NCI-H2081 (cell line): ENCODE measurements at regions not wholly inside any gene's neighbourhood (a gene's known extent, or its start where the extent isn't known, plus 50 kb on each side); places are given as distances from the start of the nearest gene placed in this dataset.
"Not testable (repeated sequence)": the region's sequence is repeated elsewhere in the genome, so short reads cannot be mapped to it uniquely, and the experiment has no call there.

ENCODE experiments used
- DNase-seq, 2 experiments: peaks; one replicate each; lab custom pipeline; 2025; lab: John Stamatoyannopoulos, UW

DNA sequence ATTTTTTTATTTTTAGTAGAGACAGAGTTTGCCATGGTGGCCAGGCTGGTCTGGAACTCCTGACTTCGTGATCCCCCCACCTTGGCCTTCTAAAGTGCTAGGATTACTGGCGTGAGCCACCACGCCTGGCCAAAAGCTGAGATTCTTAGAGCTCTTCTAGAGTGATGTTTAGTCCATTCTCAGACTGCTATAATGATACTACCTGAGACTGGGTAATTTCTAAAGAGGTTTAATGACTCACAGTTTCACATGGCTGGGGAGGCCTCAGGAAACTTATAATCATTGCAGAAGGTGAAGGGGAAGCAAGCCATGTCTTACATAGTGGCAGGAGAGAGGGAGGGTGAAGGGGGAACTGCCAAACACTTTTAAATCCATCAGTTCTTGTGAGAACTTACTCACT, 1804.9 kb upstream of the LRRTM1 start:
- DNase-seq = no peak

DNA sequence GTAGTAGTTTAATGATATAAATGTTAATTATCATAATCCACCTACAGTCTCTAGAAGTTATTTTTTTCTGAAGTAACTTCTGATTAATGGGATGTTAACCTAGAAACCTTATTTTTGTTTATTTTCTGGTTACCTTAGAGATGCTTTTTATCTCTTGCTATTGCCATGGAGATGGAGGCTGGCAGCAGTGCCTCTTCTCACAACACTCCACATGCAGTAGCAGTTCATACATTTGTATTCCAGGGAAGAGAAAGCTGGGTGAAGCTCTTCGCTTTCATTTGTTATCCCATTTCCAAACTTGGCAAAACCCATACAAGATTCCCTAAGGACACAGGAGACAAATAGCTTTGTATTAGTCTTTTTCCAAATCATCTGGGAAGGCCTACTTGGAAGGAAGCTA, 1794.1 kb upstream of the LRRTM1 start:
- DNase-seq = peak in 1 of 2 experiments; percentile 2

DNA sequence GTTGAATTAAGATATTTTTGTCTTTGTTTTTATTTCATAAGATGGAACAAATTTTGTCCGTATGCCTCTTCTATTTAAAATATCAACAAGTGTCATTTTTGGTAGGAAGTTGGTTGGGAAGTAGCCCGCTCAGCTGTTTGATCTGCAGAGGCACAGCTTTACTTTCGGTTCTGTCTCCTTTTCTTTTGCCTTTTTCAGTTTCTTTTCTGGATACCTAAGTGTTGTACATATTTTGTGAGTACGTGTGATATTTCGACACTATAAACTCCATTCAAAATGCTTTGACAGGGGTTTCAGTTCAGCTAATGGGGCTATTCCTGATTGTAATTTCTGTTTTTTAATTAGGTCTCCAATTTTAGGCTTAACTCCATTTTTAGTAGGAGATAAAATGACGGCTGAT, 1785.0 kb upstream of the LRRTM1 start:
- no peak for DNase-seq

DNA sequence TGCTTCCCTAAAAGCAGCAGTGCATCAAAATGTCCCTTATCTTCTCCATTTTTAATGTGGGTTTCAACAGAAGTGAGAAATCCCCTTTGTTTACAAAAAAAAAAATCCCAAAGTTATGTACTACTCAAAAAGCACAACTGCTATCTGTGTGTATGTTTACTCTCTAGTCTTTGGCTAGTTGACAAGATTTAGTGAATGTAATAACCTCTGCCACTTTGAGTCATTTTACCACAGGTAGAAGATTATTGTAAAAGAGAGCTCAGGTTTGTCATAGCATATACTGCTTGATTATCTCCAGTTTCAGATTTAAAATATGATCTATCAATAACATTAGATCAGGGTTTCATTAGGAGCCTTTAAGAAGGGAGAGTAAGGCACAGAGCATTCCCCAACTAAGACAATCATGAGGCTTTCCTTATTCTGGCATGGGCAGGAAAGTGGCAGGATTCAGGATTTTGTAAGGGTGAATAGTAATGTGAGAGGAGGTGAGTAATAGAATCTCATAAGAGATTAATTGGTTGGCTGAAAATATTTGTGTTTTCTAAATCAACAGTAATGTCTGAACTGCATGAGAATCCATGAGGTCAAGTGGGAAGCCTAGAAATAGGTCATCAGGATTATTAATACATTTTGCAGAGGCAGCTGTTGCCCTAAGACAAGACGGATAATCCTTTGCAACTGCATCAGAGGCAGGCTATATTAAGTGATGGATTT, 1780.3 kb upstream of the LRRTM1 start:
- no peak for DNase-seq

DNA sequence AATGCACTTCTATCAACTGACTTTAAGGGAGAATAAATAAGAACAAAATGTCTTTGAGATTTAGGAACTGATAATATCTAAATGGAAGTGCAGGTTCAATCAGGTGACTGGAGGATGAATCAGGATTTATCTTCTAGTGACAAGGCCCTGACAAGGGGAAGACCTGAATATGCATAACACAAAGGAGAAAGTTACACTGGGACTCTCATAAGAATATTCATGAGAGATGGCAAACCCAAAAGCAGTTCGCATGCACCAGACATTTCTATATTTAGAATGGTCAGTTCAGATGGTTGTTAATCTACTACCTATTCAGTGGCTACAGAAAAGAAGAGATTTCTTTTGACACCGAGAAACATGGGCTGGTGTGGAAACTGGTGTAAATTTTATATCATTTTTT, 1771.3 kb upstream of the LRRTM1 start:
- no peak for DNase-seq

DNA sequence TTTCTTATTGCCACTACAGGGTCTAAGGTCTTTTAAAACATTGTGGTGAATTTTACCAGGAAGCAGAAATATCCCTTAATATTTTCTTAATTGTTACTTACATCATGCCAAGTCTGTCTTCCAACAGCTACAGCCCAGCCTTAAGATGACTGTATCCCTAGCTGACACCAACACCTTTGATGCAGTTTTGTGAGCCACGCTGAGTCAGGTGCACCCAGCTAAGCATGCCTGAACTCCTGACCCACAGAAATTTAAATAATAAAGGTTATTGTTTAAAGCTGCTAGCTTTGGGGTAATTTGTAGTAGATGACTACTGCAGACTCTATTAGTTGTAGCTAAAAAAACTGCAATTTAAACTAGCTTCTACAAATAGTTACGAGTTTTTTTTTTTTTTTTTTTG, 1757.9 kb upstream of the LRRTM1 start:
- DNase-seq = no peak

DNA sequence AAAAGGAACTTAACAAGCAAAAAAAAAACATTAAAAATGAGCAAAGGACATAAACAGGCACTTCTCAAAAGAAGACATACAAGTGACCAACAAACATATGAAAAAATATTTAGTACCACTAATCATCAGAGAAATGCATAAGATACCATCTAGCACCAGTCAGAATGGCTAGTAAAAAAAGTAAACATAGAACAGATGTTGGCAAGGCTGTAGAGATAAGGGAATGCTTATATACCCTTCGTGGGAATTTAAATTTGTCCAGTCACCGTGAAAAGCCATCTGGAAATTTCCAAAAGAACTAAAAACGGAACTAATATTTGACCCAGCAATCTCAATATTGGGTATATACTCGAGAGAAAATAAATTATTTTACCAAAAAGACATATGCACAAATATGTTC, 1751.3 kb upstream of the LRRTM1 start:
- DNase-seq = no peak

DNA sequence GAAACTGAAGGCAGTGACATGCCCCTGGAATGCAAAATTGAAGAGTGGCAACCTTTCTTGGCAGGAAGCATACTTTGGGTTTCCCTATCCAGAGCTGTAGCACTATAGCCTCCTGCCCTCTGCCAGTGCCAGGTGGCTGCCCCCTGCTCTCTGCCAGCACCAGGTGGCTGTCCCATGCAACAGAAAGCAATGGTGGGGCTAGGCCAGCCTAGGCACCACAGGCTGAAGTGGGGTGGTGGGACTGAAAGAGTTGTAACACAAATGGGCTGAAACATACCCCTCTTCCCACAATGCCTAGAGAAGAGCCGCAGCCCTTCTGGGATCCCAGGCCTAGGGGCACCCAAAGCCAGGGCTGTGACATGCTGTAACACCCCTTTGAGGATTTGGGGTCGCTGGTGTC, 1739.3 kb upstream of the LRRTM1 start:
- DNase-seq = no peak

DNA sequence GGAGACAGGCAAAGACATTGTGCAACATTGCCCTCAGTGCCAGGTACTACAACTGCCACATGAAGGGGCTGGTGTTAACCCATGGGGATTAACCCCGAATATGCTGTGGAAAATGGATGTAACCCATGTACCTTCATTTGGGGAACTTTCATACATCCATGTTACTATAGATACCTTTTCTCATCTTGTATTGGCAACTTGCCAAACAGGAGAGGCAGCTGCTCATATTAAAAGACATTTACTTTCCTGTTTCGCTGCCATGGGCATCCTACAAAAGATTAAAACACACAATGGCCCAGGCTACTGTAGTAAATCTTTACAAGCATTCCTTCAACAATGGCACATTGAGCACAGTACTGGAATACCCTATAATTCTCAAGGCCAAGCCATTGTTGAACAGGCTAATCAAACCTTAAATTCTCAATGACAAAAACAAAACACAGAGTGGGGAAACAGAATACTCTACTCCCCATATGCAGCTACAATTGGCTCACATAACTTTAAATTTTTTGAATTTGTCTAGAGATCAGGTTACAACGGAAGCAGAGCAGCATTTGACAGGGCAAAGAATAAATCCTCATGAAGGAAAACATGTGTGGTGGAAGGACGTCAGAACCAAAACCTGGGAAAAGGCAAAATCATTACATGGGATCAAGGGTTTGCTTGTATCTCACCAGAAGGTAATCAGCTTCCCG, 1723.5 kb upstream of the LRRTM1 start:
- peak; percentile 38 to 81 for DNase-seq

DNA sequence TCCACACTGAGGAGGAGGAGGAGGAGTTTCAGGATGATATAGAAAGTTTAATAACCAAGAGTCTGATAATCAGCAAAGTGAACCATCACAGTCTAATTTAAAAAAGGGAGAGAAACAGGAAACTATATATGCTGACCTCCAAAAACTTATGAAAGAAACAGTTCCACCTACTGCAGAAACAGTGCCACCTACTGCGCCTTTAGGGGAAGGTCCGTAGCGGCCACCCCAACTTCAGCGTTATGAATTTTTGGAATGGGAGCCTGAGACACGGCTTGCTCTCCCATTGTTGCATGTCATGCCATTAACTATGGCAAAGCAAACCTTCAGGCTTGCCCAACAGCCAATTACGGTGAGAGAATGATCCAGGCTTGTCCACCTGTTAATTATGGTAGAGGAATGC, 1719.2 kb upstream of the LRRTM1 start:
- peak; percentile 16 to 54 for DNase-seq

DNA sequence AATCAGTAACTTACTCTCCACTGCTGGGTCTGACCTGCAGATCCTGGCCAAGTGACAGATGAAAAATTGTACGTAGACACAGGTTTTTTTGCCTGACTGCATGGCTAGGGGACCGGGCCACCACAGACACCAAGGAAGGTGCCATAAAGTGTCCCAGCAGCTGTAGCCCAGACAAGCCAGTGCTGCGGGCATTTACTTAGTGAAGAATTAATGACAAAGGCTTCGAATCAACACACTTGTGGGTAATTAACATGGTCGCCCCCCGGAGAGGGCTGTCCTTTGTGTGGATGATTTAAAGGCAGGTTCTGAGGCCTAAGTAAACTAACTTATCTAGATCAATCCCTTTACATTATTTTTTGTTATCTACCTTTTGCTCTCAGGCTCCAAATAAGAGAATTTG, 1709.1 kb upstream of the LRRTM1 start:
- peak; percentile 29 to 71 for DNase-seq

DNA sequence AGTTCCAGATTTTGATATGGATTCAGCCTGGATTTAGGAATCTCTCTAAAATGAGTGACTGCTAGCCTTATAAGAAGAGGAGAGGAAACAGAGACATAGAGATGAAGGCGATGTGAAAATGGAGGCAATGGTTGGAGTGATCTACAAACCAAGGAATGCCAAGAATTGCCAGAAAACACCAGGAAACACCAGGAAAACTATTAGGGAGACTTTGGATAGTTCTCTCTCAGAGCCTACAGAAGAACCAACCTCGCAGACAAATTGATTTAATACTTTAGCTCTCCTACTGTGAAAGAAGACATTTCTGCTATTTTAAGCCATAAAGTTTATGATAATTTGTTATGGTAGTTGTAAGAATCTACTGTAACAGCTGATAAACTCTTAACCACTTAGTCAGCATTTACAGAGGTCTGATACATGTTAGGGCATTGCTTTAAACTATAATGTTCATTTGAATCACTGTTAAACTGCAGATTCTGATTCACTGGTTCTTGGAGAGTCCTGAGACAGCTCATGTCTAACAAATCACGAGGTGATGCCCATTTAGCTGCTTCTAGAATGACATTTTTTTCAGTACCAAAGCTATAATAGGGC, 1702.6 kb upstream of the LRRTM1 start:
- no peak for DNase-seq

DNA sequence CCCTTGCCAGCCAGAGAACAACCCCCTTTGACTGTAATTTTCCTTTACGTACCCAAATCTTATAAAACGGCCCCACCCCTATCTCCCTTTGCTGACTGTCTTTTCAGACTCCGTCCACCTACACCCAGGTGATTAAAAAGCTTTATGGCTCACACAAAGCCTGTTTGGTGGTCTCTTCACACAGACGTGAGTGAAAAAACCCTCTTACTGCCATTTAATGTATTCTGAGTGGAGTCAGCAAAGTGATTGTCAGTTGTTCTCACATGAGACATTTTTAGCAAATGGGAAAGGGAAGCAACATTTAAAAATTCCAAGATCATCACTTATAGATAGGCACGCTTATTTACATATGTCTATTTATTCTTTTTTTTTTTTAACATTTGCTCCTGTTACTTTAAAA, 1701.3 kb upstream of the LRRTM1 start:
- not testable (repeated sequence) for DNase-seq

DNA sequence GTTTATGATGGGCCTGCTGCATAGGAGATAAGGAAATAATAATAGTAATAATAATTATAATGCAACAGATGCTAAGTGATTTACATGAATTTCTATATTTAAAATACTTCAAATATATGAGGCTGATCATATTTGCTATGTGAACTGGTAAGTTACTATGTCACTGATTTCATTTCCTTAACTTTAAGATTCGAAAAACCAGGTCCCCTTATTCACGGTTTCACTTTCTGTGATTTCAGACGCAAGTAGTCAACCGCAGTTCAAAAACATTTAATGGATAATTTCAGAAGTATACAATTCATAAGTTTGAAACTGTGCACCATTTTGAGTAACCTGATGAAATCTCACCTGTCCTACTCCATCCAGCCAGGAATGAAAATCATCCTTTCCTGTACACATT, 1697.1 kb upstream of the LRRTM1 start:
- DNase-seq = no peak

DNA sequence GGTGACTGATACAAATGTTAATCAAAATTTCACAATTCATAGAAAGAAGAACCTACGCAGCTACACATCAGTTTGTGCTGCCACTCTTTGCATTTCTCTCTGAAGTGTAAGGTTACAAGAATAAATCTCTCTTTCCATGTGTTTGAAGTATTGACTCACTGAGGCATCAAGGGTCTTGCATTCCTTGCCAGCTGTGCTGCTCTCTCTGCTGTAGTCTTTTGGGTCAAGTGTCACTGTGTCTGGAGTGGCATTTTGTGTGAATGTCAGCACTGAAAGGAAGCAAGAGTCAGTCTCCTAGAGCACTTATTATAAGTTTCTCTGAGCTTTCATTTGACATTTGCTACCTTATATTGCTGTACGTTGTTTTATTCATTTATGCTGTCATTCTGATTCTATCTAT, 1696.1 kb upstream of the LRRTM1 start:
- DNase-seq = no peak

DNA sequence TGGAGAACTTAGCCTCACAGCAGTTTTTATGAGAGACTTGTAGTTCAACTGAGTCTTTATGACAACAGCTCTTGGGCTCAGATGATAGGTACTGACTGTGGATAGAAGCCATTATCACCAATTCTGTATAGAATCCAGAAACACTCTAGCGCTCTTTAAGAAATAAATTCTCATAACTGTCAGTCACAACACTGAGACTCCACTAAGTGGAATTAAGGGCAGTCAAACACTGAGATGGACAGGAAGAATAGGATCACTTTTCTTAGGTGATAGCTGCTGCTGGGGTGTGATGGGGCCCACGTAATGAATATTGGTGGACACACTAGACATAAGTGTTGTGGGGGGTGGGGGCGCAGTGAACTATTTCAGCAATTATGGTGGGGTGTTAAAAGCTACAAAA, 1691.8 kb upstream of the LRRTM1 start:
- no peak for DNase-seq

DNA sequence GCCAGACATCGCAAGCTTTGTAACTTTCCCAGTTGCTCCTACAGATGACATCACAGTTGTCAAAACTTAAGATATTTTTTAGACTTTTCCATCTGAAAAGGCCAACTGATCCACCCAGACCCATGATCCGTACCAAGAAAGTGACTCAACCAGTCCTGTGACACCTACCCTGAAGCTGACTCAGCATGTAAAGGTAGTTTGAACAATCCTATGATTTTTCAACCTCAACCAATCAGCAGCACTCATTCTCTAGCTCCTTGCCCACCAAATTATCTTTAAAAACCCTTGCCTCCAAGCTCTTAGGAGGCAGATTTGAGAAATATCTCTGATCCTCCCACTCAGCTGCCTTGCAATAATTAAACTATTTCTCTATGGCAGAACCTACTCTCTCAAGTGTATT, 1686.7 kb upstream of the LRRTM1 start:
- DNase-seq = no peak

DNA sequence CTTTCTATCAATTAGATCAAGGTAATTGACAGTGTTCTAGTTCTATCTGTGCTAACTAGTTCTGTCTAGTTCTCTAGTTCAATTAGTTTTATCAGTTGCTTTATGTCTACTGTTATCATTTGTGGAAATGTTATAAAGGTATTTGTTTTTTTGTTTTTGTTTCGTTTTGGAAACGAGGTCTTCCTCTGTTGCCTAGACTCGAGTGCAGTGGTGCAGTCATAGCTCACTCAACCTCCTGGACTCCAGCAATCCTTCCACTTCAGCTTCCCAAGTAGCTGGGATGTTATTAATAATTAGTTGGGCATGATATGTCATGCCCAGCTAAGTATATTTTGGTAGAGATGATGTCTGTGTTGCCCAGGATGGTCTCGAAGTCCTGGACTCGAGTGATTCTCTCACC, 1682.8 kb upstream of the LRRTM1 start:
- DNase-seq = no peak

DNA sequence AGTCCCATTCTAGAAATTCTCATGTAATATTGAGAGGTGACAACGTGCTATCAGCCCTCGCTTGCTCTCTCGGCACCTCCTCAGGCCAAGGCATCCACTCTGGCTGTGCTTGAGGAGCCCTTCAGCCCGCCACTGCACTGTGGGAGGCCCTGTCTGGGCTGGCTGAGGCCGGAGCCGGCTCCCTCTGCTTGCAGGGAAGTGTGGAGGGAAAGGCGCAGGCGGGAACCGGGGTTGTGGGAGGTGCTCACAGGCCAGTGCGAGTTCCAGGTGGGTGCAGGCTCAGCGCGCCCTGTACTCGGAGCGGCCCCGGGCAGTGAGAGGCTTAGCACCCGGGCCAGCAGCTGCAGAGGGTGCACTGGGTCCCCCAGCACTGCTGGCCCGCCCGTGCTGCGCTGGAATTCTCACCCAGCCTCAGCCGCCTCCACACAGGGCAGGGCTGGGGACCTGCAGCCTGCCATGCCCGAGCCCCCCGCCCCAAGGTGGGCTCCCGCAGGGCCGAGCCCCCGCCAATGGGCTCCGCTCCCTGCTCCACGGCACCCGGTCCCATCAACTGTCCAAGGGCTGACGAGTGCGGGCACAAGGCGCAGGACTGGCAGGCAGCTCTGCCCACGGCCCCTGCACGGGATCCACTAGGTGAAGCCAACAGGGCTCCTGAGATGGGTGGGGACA, 1680.6 kb upstream of the LRRTM1 start:
- DNase-seq = no peak

DNA sequence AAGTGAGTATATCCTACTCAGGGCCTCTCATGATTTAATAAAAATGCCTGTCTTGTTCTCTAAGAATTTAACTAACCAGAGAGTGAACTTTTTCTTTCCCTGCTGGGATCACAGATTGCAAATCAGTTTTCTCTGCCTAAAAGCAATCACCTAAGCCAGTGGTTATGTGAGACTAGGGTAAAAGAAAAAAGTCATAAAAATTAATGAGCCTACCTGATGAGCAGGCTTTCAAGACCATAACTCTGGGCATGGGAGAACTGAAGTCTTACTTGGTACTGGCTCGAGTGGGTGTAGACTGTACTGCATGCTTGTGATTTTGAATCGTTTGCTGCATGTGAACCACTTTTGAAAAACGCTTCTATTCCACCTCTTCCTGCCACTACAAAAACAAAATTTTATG, 1677.0 kb upstream of the LRRTM1 start:
- DNase-seq = no peak

DNA sequence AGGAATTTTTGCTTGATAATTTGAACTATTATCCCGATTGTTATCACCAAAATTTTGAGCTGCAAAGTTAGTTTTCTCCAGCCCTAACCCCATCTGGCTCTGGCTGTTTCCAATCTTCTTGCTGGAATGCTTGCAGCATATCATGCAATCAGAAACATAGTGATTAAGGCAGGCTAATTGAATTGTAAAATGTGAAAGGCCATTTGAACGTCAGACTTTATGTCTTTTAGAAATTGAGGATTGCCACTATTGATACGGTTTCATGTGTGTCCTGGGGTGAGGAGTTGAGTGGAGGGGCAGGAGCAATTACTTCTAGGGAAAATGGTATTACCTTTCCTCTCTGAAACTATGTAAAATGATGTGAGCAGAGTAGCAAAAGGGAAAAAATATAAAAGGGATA, 1674.5 kb upstream of the LRRTM1 start:
- DNase-seq = no peak

DNA sequence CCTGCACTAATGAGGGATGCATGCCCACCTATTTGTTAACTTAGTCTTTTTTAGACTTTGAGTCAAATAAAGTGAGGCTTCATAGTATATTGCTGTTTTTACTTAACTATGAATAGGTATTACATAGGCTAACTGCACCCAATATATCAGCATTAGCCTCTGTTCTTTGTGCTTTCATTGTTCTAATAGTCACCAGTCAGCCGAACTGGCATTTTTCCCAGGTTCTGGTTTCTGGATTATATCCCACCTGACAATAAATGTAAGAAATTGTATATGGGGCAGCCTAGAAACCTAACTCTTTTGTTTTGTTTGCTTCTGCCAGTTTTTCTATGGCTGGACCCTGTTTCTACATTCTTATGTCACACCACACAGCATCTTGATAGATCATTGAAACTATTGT, 1672.4 kb upstream of the LRRTM1 start:
- DNase-seq = peak in 1 of 2 experiments; percentile 52

DNA sequence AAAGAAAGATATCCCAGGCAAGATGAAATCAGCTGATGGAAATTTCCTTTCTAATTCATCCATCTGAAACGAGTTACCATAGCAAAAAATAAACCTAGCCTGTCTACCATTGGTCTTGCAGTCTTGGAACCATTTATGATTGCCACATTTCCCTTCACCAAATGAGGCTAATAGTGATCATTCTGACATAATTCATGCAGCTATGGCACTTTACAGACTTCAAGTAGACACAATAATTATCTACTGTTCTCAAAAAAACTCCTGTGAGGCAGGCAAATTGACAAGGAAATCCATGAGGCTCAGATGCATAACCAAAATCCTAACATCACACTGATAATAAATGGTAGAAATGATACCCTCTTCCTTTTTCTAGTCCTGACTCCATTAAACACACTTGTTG, 1669.7 kb upstream of the LRRTM1 start:
- DNase-seq = no peak
